GM12878 (cell line): ENCODE measurements at regions not wholly inside any gene's neighbourhood (a gene's known extent, or its start where the extent isn't known, plus 50 kb on each side); places are given as distances from the start of the nearest gene placed in this dataset.

ENCODE experiments used
- ATAC-seq: fragments of 200-7000 bp; cut with Tn5 transposase; 3 replicates; pipeline ENCODE4 v1.9.1; 2020; ENCODE audit warnings: mild to moderate bottlenecking, moderate library complexity
- BruUV-seq: library from RNA; stranded (reverse); fragments of 400-500 nt; replicated peaks from 2 replicates; lab custom pipeline; 2021; lab: Mats Ljungman, UMichigan
- CTCF ChIA-PET: fragments of 300-600 bp; sonication (Branson Sonifier 250); formaldehyde crosslinking; extraction: SDS; loops from one replicate; lab custom pipeline; 2021; ENCODE audit warnings: inconsistent platforms; lab: Yijun Ruan, JAX
- POLR2A ChIA-PET: fragments of 350-600 bp; formaldehyde crosslinking; extraction: SDS; loops from one replicate; lab custom pipeline; 2021; ENCODE audit warnings: inconsistent platforms; lab: Charles Lee
- RAD21 ChIA-PET: fragments of 300-600 bp; sonication (Branson Sonifier 250); formaldehyde crosslinking; loops from one replicate; lab custom pipeline; 2023; ENCODE audit warnings: antibody characterized with exemption; ENCODE audit not compliant: unreplicated experiment; lab: Charles Lee
- SMC1A ChIA-PET: fragments of 300-600 bp; sonication (Branson Sonifier 250); formaldehyde crosslinking; loops from one replicate; lab custom pipeline; 2023; ENCODE audit not compliant: unreplicated experiment, uncharacterized antibody; lab: Charles Lee
- DNase-seq: peaks from one replicate; pipeline ENCODE4 v3.0.0-alpha.2; 2011; ENCODE audit warnings: low read depth, low spot score
- FAIRE-seq: peaks from 3 replicates; lab custom pipeline; 2011; peaks lifted over from hg19 to GRCh38; lab: Jason Lieb, UNC
- H2AFZ ChIP-seq: 2 replicates; pipeline ENCODE4 v1.6.0; 2011; ENCODE audit warnings: low read depth, low read length, control low read depth; ENCODE audit not compliant: control insufficient read depth
- H3K27ac ChIP-seq: 2 replicates; pipeline ENCODE4 v1.5.1; 2011; ENCODE audit warnings: control low read depth; ENCODE audit not compliant: control insufficient read depth, insufficient read depth
- H3K27me3 ChIP-seq, 2 experiments: replicated peaks in 1 of 2; 2 replicates each; pipeline versions ENCODE4 v1.6.0 to v1.6.1; 2011; ENCODE audit warnings: low read length in 1 of 2; ENCODE audit not compliant: control insufficient read depth in 2 of 2, insufficient read depth in 2 of 2
- H3K36me3 ChIP-seq, 2 experiments: 2 replicates each; pipeline ENCODE4 v1.5.1; 2011; ENCODE audit warnings: low read length in 1 of 2; ENCODE audit not compliant: control insufficient read depth in 2 of 2, insufficient read depth in 2 of 2
- H3K4me1 ChIP-seq: 2 replicates; pipeline ENCODE4 v1.6.1; 2011; ENCODE audit warnings: mild to moderate bottlenecking, low read length, moderate library complexity, mixed read lengths; ENCODE audit not compliant: control insufficient read depth, insufficient read depth
- H3K4me2 ChIP-seq: 2 replicates; pipeline ENCODE4 v1.6.0; 2011; ENCODE audit warnings: control low read depth; ENCODE audit not compliant: control insufficient read depth, insufficient read depth
- H3K4me3 ChIP-seq: fragments of 200-600 bp; sonication (generic); 2 replicates; pipeline ENCODE4 v1.5.1; 2016
- H3K79me2 ChIP-seq: 2 replicates; pipeline ENCODE4 v1.6.0; 2011; ENCODE audit warnings: low read length; ENCODE audit not compliant: control insufficient read depth, insufficient read depth
- H3K9ac ChIP-seq: 2 replicates; pipeline ENCODE4 v1.8.0; 2011; ENCODE audit warnings: low read length, control low read depth, mixed read lengths; ENCODE audit not compliant: control insufficient read depth, insufficient read depth
- H3K9me3 ChIP-seq: replicated peaks from 3 replicates; pipeline ENCODE4 v1.5.1; 2011; ENCODE audit warnings: mild to moderate bottlenecking, low read length; ENCODE audit not compliant: control insufficient read depth, insufficient read depth
- H4K20me1 ChIP-seq: 2 replicates; pipeline ENCODE4 v1.6.0; 2011; ENCODE audit not compliant: control insufficient read depth, insufficient read depth
- ATF7 ChIP-seq: fragments of 450-650 bp; IDR thresholded peaks from 2 replicates; pipeline ENCODE4 v1.6.1; 2016; ENCODE audit warnings: low read depth, mild to moderate bottlenecking
- BMI1 ChIP-seq: fragments of 450-650 bp; IDR thresholded peaks from 2 replicates; pipeline ENCODE4 v1.6.1; 2016; ENCODE audit warnings: mild to moderate bottlenecking, moderate library complexity, borderline replicate concordance
- E2F4 ChIP-seq: IDR thresholded peaks from 2 replicates; pipeline ENCODE4 v1.6.1; 2012; ENCODE audit warnings: low read depth, low read length, improper control_type of control experiment
- POLR2A ChIP-seq: IDR thresholded peaks from 2 replicates; pipeline ENCODE4 v1.6.1; 2011; ENCODE audit warnings: low read depth, mild to moderate bottlenecking, low read length
- RBBP5 ChIP-seq: fragments of 200-600 bp; sonication (generic); conservative IDR thresholded peaks from 2 replicates; pipeline ENCODE4 v1.6.1; 2016
- RUNX3 ChIP-seq: IDR thresholded peaks from 2 replicates; pipeline ENCODE4 v1.6.1; 2012; ENCODE audit warnings: low read length, inconsistent platforms
- SRF ChIP-seq, 2 experiments: IDR thresholded peaks; 2 replicates each; pipeline ENCODE4 v1.6.1; 2011; ENCODE audit warnings: low read depth in 2 of 2, low read length in 2 of 2, mild to moderate bottlenecking in 1 of 2, moderate library complexity in 1 of 2
- TARDBP ChIP-seq: IDR thresholded peaks from 2 replicates; pipeline ENCODE4 v1.6.1; 2016; ENCODE audit warnings: borderline replicate concordance
- WGBS: methylation state at CpG from one replicate; pipeline ENCODE4 v1.1.6; 2016; ENCODE audit warnings: low lambda C conversion rate; ENCODE audit not compliant: insufficient replicate concordance, insufficient coverage; ENCODE audit errors: missing lambda C conversion rate; 5-methylcytosine and 5-hydroxymethylcytosine counted together
- in situ Hi-C: fragments of 300-500 bp; cut with MboI; formaldehyde crosslinking; loops from 9 replicates; pipeline ENCODE4 v1.14.3; 2018; ENCODE audit warnings: mixed read lengths
- intact Hi-C: fragments of 100-400 bp; cut with micrococcal nuclease; formaldehyde crosslinking; loops from one replicate; pipeline ENCODE4 v1.14.2; 2022; ENCODE audit not compliant: unreplicated experiment

- Histone ChIP-seq H3K79me2 (no peaks in the 10 kb centered on the region), H3K9me3 (peaks cover 5% of the 10 kb centered on the region; the same call in 2 of the 3 replicates), H3K4me2 (no peak overlapping the region), H3K27me3 (no peaks in the 10 kb centered on the region), H3K36me3 (no peaks in the 10 kb centered on the region), H4K20me1 (no peaks in the 10 kb centered on the region), H3K4me3 (no peak overlapping the region), H3K27ac (no peak overlapping the region), H3K9ac (no peak overlapping the region), H2AFZ (no peak overlapping the region), H3K4me1 (peaks cover 11% of the 10 kb centered on the region; the same call in 1 of the 2 replicates)
- intact Hi-C loops (loop anchor here (5.0 kb wide), 1 partner anchor 82 kb away; no protein-coding TSS in a partner anchor), in situ Hi-C loops (no loop called here)
- CTCF ChIA-PET: no interaction called here
- BruUV-seq: no TSS peak
- 87% methylated on average over 5 of the region's 5 CpGs for whole genome bisulfite sequencing
- DNase-seq: no peak
- no peak for FAIRE-seq
- no peak for TF ChIP-seq E2F4
- TF ChIP-seq POLR2A: no peak
- TF ChIP-seq RUNX3: no peak
- TF ChIP-seq ATF7: no peak
- TF ChIP-seq BMI1: no peak
- no peak for TF ChIP-seq SRF (IDR thresholded peaks at IDR 0.05; ENCODE audit: low read depth in 2 of 2, low read length in 2 of 2)
- no peak for TF ChIP-seq RBBP5
- TF ChIP-seq TARDBP: no peak
- RAD21 ChIA-PET: no interaction called here
- no peak for ATAC-seq
- POLR2A ChIA-PET: interaction anchor here (0.6 kb wide), 1 partner anchor 76 kb away, joined by 3 read pairs; no protein-coding TSS in a partner anchor
- SMC1A ChIA-PET: no interaction called here
Measured at GRCh38 chr3:192040282-192041043, 579.5 kb downstream of the PYDC2 start.
